ENCODE measurements at regions not wholly inside any gene's neighbourhood (a gene's known extent, or its start where the extent isn't known, plus 50 kb on each side); places are given as distances from the start of the nearest gene placed in this dataset.

DNA sequence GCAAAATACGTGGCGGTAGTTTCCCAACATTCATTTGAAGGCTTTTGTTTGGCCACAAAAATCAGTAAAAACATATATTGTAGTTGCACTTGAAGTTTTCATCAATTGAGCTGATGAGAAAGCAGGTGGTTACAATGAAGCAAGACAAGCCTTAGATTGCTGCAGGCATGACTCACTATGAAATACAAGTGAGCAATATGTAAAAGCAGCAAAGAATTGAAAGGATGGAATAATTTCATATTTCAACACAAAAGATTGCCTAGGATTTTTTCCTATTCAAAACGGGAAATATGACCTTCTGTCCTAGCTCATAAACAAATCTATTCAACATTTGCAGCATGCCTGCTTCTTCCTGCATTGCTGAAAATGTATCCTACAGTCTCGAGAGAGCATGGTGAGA, 190.9 kb upstream of the BANK1 start:
- 50 to 60% methylated on average over 4 of the region's 4 CpGs for WGBS, 2 donors
- Histone ChIP-seq H3K27me3 (ENCODE audit: control insufficient read depth in 3 of 3, insufficient read depth in 3 of 3, low read length in 2 of 3) (no peaks in the 10 kb centered on the region), H3K9ac (ENCODE audit: insufficient read depth in 1 of 2, low read length in 2 of 2) (no peak overlapping the region), H3K27ac (ENCODE audit: low read depth in 1 of 2, low read length in 1 of 2) (no peak overlapping the region), H3K4me1 (ENCODE audit: control insufficient read depth in 5 of 5, insufficient read depth in 5 of 5, low read length in 5 of 5) (no peaks in the 10 kb centered on the region), H3K36me3 (ENCODE audit: control insufficient read depth in 4 of 4, insufficient read depth in 4 of 4, low read length in 4 of 4) (no peaks in the 10 kb centered on the region), H3K9me3 (ENCODE audit: control insufficient read depth in 4 of 4, insufficient read depth in 3 of 4, low read length in 3 of 4) (no peaks in the 10 kb centered on the region), H3K4me3 (no peak overlapping the region)
- no peak for DNase-seq
- TF ChIP-seq, protein P1, sequence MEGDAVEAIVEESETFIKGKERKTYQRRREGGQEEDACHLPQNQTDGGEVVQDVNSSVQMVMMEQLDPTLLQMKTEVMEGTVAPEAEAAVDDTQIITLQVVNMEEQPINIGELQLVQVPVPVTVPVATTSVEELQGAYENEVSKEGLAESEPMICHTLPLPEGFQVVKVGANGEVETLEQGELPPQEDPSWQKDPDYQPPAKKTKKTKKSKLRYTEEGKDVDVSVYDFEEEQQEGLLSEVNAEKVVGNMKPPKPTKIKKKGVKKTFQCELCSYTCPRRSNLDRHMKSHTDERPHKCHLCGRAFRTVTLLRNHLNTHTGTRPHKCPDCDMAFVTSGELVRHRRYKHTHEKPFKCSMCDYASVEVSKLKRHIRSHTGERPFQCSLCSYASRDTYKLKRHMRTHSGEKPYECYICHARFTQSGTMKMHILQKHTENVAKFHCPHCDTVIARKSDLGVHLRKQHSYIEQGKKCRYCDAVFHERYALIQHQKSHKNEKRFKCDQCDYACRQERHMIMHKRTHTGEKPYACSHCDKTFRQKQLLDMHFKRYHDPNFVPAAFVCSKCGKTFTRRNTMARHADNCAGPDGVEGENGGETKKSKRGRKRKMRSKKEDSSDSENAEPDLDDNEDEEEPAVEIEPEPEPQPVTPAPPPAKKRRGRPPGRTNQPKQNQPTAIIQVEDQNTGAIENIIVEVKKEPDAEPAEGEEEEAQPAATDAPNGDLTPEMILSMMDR (IDR thresholded peaks at IDR 0.05; ENCODE audit: control extremely low read depth, extremely low read depth) = no peak
- ATAC-seq (ENCODE audit: insufficient read depth, low FRiP score) = no peak

DNA sequence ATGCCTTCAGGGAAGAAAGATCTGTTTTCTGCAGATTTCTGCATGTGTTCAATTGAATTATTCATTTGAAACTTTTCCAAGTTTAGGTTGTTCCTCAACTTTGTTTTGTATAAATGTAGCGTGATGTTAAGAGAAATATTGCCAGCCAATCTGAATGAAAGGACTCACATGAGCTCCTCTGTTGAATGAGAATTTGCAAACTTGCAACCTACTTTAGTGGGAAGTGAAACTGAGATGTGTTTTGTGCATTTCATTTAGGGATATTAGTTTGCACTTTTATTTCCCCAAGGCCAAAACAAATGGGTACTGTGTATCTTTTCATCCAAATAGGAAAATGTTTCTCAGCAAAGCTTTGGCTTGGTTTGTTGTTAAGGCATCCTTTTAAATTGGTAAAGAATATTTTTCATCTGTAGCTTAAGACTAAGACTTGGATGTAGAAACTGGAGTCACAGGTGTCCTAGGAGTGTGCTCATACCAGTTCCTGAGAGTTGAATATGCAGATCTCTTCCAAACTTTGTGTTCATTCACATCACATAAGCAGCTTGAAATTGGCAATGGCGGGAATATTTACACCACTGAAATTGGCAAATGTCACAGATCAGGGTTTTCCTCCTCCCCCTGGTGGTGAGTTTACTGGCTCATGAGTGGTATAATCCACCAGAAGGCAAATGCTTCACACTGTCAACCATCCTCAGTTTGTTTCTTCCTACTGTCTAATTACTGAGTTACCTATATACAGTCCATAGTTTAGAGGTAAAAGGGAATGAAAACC, 193.6 kb upstream of the BANK1 start:
- H3K9ac ChIP-seq (ENCODE audit: insufficient read depth in 1 of 2, low read length in 2 of 2) = no peak overlapping the region
- peak in 1 of 3 donors; percentile 1 for DNase-seq
- H3K9me3 ChIP-seq (ENCODE audit: control insufficient read depth in 4 of 4, insufficient read depth in 3 of 4, low read length in 3 of 4) = no peaks in the 10 kb centered on the region
- no peaks in the 10 kb centered on the region for H3K36me3 ChIP-seq (ENCODE audit: control insufficient read depth in 4 of 4, insufficient read depth in 4 of 4, low read length in 4 of 4)
- no peaks in the 10 kb centered on the region for H3K27me3 ChIP-seq (ENCODE audit: control insufficient read depth in 3 of 3, insufficient read depth in 3 of 3, low read length in 2 of 3)
- no peak overlapping the region for H3K27ac ChIP-seq (ENCODE audit: low read depth in 1 of 2, low read length in 1 of 2)
- no peak overlapping the region for H3K4me3 ChIP-seq
- WGBS, 2 donors = 82 to 89% methylated on average over 2 of the region's 2 CpGs
- TF ChIP-seq, protein P1 (IDR thresholded peaks at IDR 0.05; ENCODE audit: control extremely low read depth, extremely low read depth) = no peak
- ATAC-seq (ENCODE audit: insufficient read depth, low FRiP score) = no peak
- no peaks in the 10 kb centered on the region for H3K4me1 ChIP-seq (ENCODE audit: control insufficient read depth in 5 of 5, insufficient read depth in 5 of 5, low read length in 5 of 5)

DNA sequence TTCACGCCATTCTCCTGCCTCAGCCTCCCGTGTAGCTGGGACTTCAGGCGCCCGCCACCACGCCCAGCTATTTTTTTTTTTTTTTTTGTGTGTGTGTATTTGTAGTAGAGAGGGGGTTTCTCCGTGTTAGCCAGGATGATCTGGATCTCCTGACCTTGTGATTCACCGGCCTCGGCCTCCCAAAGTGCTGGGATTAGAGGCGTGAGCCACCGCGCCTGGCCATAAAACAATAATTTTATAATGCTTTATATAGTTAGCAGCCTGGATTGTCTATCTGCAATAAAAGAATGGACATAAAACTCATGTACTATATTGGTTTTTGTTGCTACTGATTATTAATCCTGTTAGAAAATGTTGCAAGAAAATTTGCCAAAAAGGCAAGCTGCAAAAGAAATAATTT, 195.9 kb upstream of the BANK1 start:
- Histone ChIP-seq H3K36me3 (ENCODE audit: control insufficient read depth in 4 of 4, insufficient read depth in 4 of 4, low read length in 4 of 4) (no peaks in the 10 kb centered on the region), H3K9me3 (ENCODE audit: control insufficient read depth in 4 of 4, insufficient read depth in 3 of 4, low read length in 3 of 4) (no peaks in the 10 kb centered on the region), H3K4me1 (ENCODE audit: control insufficient read depth in 5 of 5, insufficient read depth in 5 of 5, low read length in 5 of 5) (no peaks in the 10 kb centered on the region), H3K27me3 (ENCODE audit: control insufficient read depth in 3 of 3, insufficient read depth in 3 of 3, low read length in 2 of 3) (no peaks in the 10 kb centered on the region), H3K4me3 (no peak overlapping the region), H3K27ac (ENCODE audit: low read depth in 1 of 2, low read length in 1 of 2) (no peak overlapping the region), H3K9ac (ENCODE audit: insufficient read depth in 1 of 2, low read length in 2 of 2) (no peak overlapping the region)
- 96 to 100% methylated on average over 8 to 11 of the region's 11 CpGs for WGBS, 2 donors
- TF ChIP-seq, protein P1 (IDR thresholded peaks at IDR 0.05; ENCODE audit: control extremely low read depth, extremely low read depth) = no peak
- ATAC-seq (ENCODE audit: insufficient read depth, low FRiP score) = no peak
- DNase-seq = no peak

DNA sequence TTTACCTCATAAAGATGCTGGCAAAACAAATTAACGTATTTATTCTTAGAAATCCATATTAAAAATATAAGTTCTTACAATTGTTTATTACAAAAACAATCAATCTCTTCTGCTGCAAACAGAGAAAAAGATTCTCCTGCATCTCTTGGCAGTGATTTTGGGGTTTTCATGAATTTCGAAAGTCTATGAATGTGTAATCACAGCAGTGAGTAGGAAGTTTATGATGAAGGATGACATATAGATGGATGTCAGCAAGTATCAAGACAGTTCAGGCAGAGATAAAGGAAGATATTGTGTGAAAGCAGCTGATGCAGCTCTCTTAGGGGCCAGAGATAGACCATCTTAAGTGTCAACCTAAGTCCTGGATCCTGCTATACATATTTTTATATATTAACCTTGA, 196.9 kb upstream of the BANK1 start:
- TF ChIP-seq, protein P1 (IDR thresholded peaks at IDR 0.05; ENCODE audit: control extremely low read depth, extremely low read depth) = no peak
- Histone ChIP-seq H3K27me3 (ENCODE audit: control insufficient read depth in 3 of 3, insufficient read depth in 3 of 3, low read length in 2 of 3) (no peaks in the 10 kb centered on the region), H3K9ac (ENCODE audit: insufficient read depth in 1 of 2, low read length in 2 of 2) (no peak overlapping the region), H3K4me3 (no peak overlapping the region), H3K4me1 (ENCODE audit: control insufficient read depth in 5 of 5, insufficient read depth in 5 of 5, low read length in 5 of 5) (no peaks in the 10 kb centered on the region), H3K27ac (ENCODE audit: low read depth in 1 of 2, low read length in 1 of 2) (no peak overlapping the region), H3K36me3 (ENCODE audit: control insufficient read depth in 4 of 4, insufficient read depth in 4 of 4, low read length in 4 of 4) (no peaks in the 10 kb centered on the region), H3K9me3 (ENCODE audit: control insufficient read depth in 4 of 4, insufficient read depth in 3 of 4, low read length in 3 of 4) (no peaks in the 10 kb centered on the region)
- ATAC-seq (ENCODE audit: insufficient read depth, low FRiP score) (no peak), DNase-seq (no peak)
- 91% methylated on average over 2 of the region's 2 CpGs for WGBS, 2 donors

All from lung (tissue), 11 donors.